ENCODE measurements at regions not wholly inside any gene's neighbourhood (a gene's known extent, or its start where the extent isn't known, plus 50 kb on each side); places are given as distances from the start of the nearest gene placed in this dataset.

DNA sequence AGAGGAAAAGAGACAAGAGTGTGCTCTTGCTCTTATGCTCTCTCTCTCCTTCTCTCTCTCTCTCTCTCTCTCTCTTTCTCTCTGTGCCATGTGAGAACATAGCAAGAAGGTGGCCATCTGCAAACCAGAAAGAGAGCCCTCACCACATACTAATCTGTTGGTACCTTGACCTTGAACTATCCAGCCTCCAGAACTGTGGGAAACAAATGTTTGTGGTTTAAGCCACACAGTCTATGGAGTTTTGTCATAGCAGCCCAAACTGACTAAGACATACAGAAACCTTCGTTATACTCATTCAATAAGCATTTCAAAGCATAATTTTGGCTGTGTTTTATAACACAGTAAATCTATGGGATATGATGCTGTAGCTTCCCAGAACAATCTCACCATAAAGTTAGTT lies 56.4 kb upstream of the PLPP4 start:
- H3K9ac ChIP-seq (ENCODE audit: low read length): no peak overlapping the region
- H3K27me3 ChIP-seq (replicated peaks; ENCODE audit: control insufficient read depth, insufficient read depth, low read length): no peaks in the 10 kb centered on the region
- DNase-seq (ENCODE audit: low read depth): no peak
- H3K9me3 ChIP-seq (ENCODE audit: control insufficient read depth, low read length): peaks cover 7% of the 10 kb centered on the region
- no peak overlapping the region for H3K4me3 ChIP-seq (ENCODE audit: low read length)
- no peaks in the 10 kb centered on the region for H3K4me1 ChIP-seq (ENCODE audit: control insufficient read depth, insufficient read depth, low read length)
- H3K36me3 ChIP-seq (ENCODE audit: control insufficient read depth, insufficient read depth, low read length, severe bottlenecking): no peaks in the 10 kb centered on the region

GRCh38 chr10:120402147-120402766 lies 54.8 kb upstream of the PLPP4 start:
- Histone ChIP-seq H3K36me3 (ENCODE audit: control insufficient read depth, insufficient read depth, low read length, severe bottlenecking) (no peaks in the 10 kb centered on the region), H3K9ac (ENCODE audit: low read length) (no peak overlapping the region), H3K4me1 (ENCODE audit: control insufficient read depth, insufficient read depth, low read length) (no peaks in the 10 kb centered on the region), H3K27me3 (replicated peaks; ENCODE audit: control insufficient read depth, insufficient read depth, low read length) (no peaks in the 10 kb centered on the region), H3K9me3 (ENCODE audit: control insufficient read depth, low read length) (peaks cover 7% of the 10 kb centered on the region), H3K4me3 (ENCODE audit: low read length) (no peak overlapping the region)
- no peak for DNase-seq (ENCODE audit: low read depth)

- Histone ChIP-seq H3K9me3 (ENCODE audit: control insufficient read depth, low read length) (peaks cover 7% of the 10 kb centered on the region), H3K4me1 (ENCODE audit: control insufficient read depth, insufficient read depth, low read length) (no peaks in the 10 kb centered on the region), H3K27me3 (replicated peaks; ENCODE audit: control insufficient read depth, insufficient read depth, low read length) (no peaks in the 10 kb centered on the region), H3K36me3 (ENCODE audit: control insufficient read depth, insufficient read depth, low read length, severe bottlenecking) (no peaks in the 10 kb centered on the region), H3K4me3 (ENCODE audit: low read length) (no peak overlapping the region), H3K9ac (ENCODE audit: low read length) (no peak overlapping the region)
- no peak for DNase-seq (ENCODE audit: low read depth)
Measured at GRCh38 chr10:120403109-120403508, 53.9 kb upstream of the PLPP4 start.

DNA sequence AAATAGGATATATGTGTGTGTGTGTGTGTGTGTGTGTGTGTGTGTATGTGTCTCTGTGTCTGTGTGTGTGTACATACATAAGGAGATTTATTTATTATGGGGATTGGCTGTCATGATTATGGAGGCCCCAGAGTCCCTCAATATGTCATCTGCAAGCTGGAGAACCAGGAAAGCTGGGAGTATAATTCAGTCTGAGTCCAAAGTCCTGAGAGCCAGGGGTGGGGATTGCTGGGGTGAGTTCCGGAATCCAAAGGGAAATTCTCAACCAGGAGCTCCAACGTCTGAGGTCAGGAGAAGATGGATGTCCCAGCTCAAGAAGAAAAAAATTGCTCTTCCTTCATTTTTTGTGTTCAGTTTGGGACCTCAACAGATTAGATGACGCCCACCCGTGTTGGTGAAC lies 50.7 kb upstream of the PLPP4 start:
- peaks cover 7% of the 10 kb centered on the region for H3K9me3 ChIP-seq (ENCODE audit: control insufficient read depth, low read length)
- no peak overlapping the region for H3K4me3 ChIP-seq (ENCODE audit: low read length)
- DNase-seq (ENCODE audit: low read depth): no peak
- no peaks in the 10 kb centered on the region for H3K27me3 ChIP-seq (replicated peaks; ENCODE audit: control insufficient read depth, insufficient read depth, low read length)
- no peak overlapping the region for H3K9ac ChIP-seq (ENCODE audit: low read length)
- H3K4me1 ChIP-seq (ENCODE audit: control insufficient read depth, insufficient read depth, low read length): no peaks in the 10 kb centered on the region
- no peaks in the 10 kb centered on the region for H3K36me3 ChIP-seq (ENCODE audit: control insufficient read depth, insufficient read depth, low read length, severe bottlenecking)
